Esophagus muscularis mucosa (tissue), 3 donors: ENCODE measurements at regions not wholly inside any gene's neighbourhood (a gene's known extent, or its start where the extent isn't known, plus 50 kb on each side); places are given as distances from the start of the nearest gene placed in this dataset.

Experiments used
- CTCF ChIP-seq, 3 experiments: fragments of 200-600 bp in 2 of 3; fragments of 450-650 bp in 1 of 3; sonication (generic) in 2 of 3; IDR thresholded peaks; one replicate each; pipeline ENCODE4 v1.5.1; 2017 to 2019; ENCODE audit warnings: antibody characterized with exemption in 3 of 3, mild to moderate bottlenecking in 2 of 3, moderate library complexity in 1 of 3
- POLR2A ChIP-seq: fragments of 450-650 bp; IDR thresholded peaks from one replicate; pipeline ENCODE4 v1.6.1; 2017; ENCODE audit warnings: antibody characterized with exemption, moderate library complexity, mild to moderate bottlenecking, low read depth

GRCh38 chr18:47333926-47334635, 82.6 kb upstream of the SKOR2 start:
- TF ChIP-seq POLR2A (no peak), CTCF (IDR thresholded peaks at IDR 0.05) (no peak)
